ENCODE measurements at regions not wholly inside any gene's neighbourhood (a gene's known extent, or its start where the extent isn't known, plus 50 kb on each side); places are given as distances from the start of the nearest gene placed in this dataset.
A peak's percentile ranks its signal among the peaks of the same experiment; 100 is the strongest.

- H3K4me1 Mint-ChIP-seq: peaks cover 4% of the 10 kb centered on the region
- TF ChIP-seq CTCF (conservative IDR thresholded peaks at IDR 0.05): no peak
- peaks cover 4% of the 10 kb centered on the region for H3K9me3 Mint-ChIP-seq
- no peaks in the 10 kb centered on the region for H3K36me3 Mint-ChIP-seq (ENCODE audit: low read depth)
- no peak overlapping the region for H3K27ac Mint-ChIP-seq (ENCODE audit: unreplicated experiment)
- DNase-seq (ENCODE audit: low read depth, low spot score): no peak
- no peaks in the 10 kb centered on the region for H3K27me3 Mint-ChIP-seq (ENCODE audit: low read depth)
- H3K4me3 Mint-ChIP-seq: no peak overlapping the region
Measured at GRCh38 chr7:17526621-17527020, 228.2 kb downstream of the AHR start.

- Mint-ChIP-seq H3K27ac (ENCODE audit: unreplicated experiment) (no peak overlapping the region), H3K9me3 (peaks cover 8% of the 10 kb centered on the region), H3K27me3 (ENCODE audit: low read depth) (no peaks in the 10 kb centered on the region), H3K4me3 (no peak overlapping the region), H3K36me3 (ENCODE audit: low read depth) (no peaks in the 10 kb centered on the region), H3K4me1 (no peaks in the 10 kb centered on the region)
- no peak for DNase-seq (ENCODE audit: low read depth, low spot score)
- no peak for TF ChIP-seq CTCF (conservative IDR thresholded peaks at IDR 0.05)
Measured at GRCh38 chr7:17528636-17529035, 230.2 kb downstream of the AHR start.

GRCh38 chr7:17530244-17530643, 231.8 kb downstream of the AHR start:
- no peak for TF ChIP-seq CTCF (conservative IDR thresholded peaks at IDR 0.05)
- H3K9me3 Mint-ChIP-seq: peaks cover 8% of the 10 kb centered on the region
- no peak for DNase-seq (ENCODE audit: low read depth, low spot score)
- no peaks in the 10 kb centered on the region for H3K4me1 Mint-ChIP-seq
- no peaks in the 10 kb centered on the region for H3K36me3 Mint-ChIP-seq (ENCODE audit: low read depth)
- H3K27me3 Mint-ChIP-seq (ENCODE audit: low read depth): no peaks in the 10 kb centered on the region
- H3K4me3 Mint-ChIP-seq: no peak overlapping the region
- no peak overlapping the region for H3K27ac Mint-ChIP-seq (ENCODE audit: unreplicated experiment)

GRCh38 chr7:17530741-17531421, 232.4 kb downstream of the AHR start:
- Mint-ChIP-seq H3K9me3 (peaks cover 8% of the 10 kb centered on the region), H3K27me3 (ENCODE audit: low read depth) (no peaks in the 10 kb centered on the region), H3K27ac (ENCODE audit: unreplicated experiment) (no peak overlapping the region), H3K4me3 (no peak overlapping the region), H3K36me3 (ENCODE audit: low read depth) (no peaks in the 10 kb centered on the region), H3K4me1 (no peaks in the 10 kb centered on the region)
- no peak for TF ChIP-seq CTCF (conservative IDR thresholded peaks at IDR 0.05)
- no peak for DNase-seq (ENCODE audit: low read depth, low spot score)

- Mint-ChIP-seq H3K36me3 (ENCODE audit: low read depth) (no peaks in the 10 kb centered on the region), H3K9me3 (peaks cover 11% of the 10 kb centered on the region), H3K27me3 (ENCODE audit: low read depth) (no peaks in the 10 kb centered on the region), H3K4me1 (no peaks in the 10 kb centered on the region), H3K4me3 (no peak overlapping the region), H3K27ac (ENCODE audit: unreplicated experiment) (peak overlapping the region; percentile 5)
- DNase-seq (ENCODE audit: low read depth, low spot score): no peak
- TF ChIP-seq CTCF (conservative IDR thresholded peaks at IDR 0.05): no peak
Measured at GRCh38 chr7:17532861-17533404, 234.5 kb downstream of the AHR start.

Data from neural crest cell (in vitro differentiated cells).